ENCODE measurements at regions not wholly inside any gene's neighbourhood (a gene's known extent, or its start where the extent isn't known, plus 50 kb on each side); places are given as distances from the start of the nearest gene placed in this dataset.

GRCh38 chr4:62199291-62199810, 999.2 kb downstream of the ADGRL3 start:
- intact Hi-C loops (cut with DNase I) = no loop called here
- no peak for DNase-seq (ENCODE audit: low spot score in 2 of 2)
- no peaks in the 10 kb centered on the region for H3K4me1 ChIP-seq
- TF ChIP-seq CTCF (IDR thresholded peaks at IDR 0.05) = no peak
- H3K27ac ChIP-seq = no peak overlapping the region
- no peaks in the 10 kb centered on the region for H3K9me3 ChIP-seq
- no peaks in the 10 kb centered on the region for H3K36me3 ChIP-seq
- H3K27me3 ChIP-seq = no peaks in the 10 kb centered on the region
- H3K4me3 ChIP-seq = no peak overlapping the region

GRCh38 chr4:62196338-62196737, 996.2 kb downstream of the ADGRL3 start:
- no peaks in the 10 kb centered on the region for H3K4me1 ChIP-seq
- TF ChIP-seq CTCF (IDR thresholded peaks at IDR 0.05) = no peak
- no peak for DNase-seq (ENCODE audit: low spot score in 2 of 2)
- H3K36me3 ChIP-seq = no peaks in the 10 kb centered on the region
- H3K27ac ChIP-seq = no peak overlapping the region
- intact Hi-C loops (cut with DNase I) = no loop called here
- no peaks in the 10 kb centered on the region for H3K9me3 ChIP-seq
- H3K4me3 ChIP-seq = no peak overlapping the region
- no peaks in the 10 kb centered on the region for H3K27me3 ChIP-seq

- Histone ChIP-seq H3K36me3 (no peaks in the 10 kb centered on the region), H3K9me3 (no peaks in the 10 kb centered on the region), H3K4me1 (no peaks in the 10 kb centered on the region), H3K4me3 (no peak overlapping the region), H3K27ac (no peak overlapping the region), H3K27me3 (no peaks in the 10 kb centered on the region)
- no peak for TF ChIP-seq CTCF (IDR thresholded peaks at IDR 0.05)
- no peak for DNase-seq (ENCODE audit: low spot score in 2 of 2)
- intact Hi-C loops (cut with DNase I) = no loop called here
These were observed 994.2 kb downstream of the ADGRL3 start for GRCh38 chr4:62194342-62194741.

- Histone ChIP-seq H3K27ac (no peak overlapping the region), H3K4me3 (no peak overlapping the region), H3K4me1 (no peaks in the 10 kb centered on the region), H3K36me3 (no peaks in the 10 kb centered on the region), H3K27me3 (no peaks in the 10 kb centered on the region), H3K9me3 (no peaks in the 10 kb centered on the region)
- TF ChIP-seq CTCF (IDR thresholded peaks at IDR 0.05) = no peak
- intact Hi-C loops (cut with DNase I) = no loop called here
- no peak for DNase-seq (ENCODE audit: low spot score in 2 of 2)
These were observed 993.6 kb downstream of the ADGRL3 start for GRCh38 chr4:62193761-62194160.

GRCh38 chr4:62191451-62192240, 991.5 kb downstream of the ADGRL3 start:
- Histone ChIP-seq H3K36me3 (no peaks in the 10 kb centered on the region), H3K4me1 (no peaks in the 10 kb centered on the region), H3K27ac (no peak overlapping the region), H3K4me3 (no peak overlapping the region), H3K9me3 (no peaks in the 10 kb centered on the region), H3K27me3 (no peaks in the 10 kb centered on the region)
- intact Hi-C loops (cut with DNase I) = no loop called here
- TF ChIP-seq CTCF (IDR thresholded peaks at IDR 0.05) = no peak
- DNase-seq (ENCODE audit: low spot score in 2 of 2) = no peak
